ENCODE measurements at regions not wholly inside any gene's neighbourhood (a gene's known extent, or its start where the extent isn't known, plus 50 kb on each side); places are given as distances from the start of the nearest gene placed in this dataset.

- DNase-seq, result no peak
Measured at GRCh38 chr16:8260140-8260539, 330.2 kb downstream of the TMEM114 start.

- no peak for DNase-seq
Measured at GRCh38 chr16:8258523-8258922, 331.8 kb downstream of the TMEM114 start.

- no peak for DNase-seq
Measured at GRCh38 chr16:8257561-8257960, 332.8 kb downstream of the TMEM114 start.

- DNase-seq, result no peak
Measured at GRCh38 chr16:8254405-8254804, 335.9 kb downstream of the TMEM114 start.

- DNase-seq, result no peak
Measured at GRCh38 chr16:8253718-8254117, 336.6 kb downstream of the TMEM114 start.

- DNase-seq, result no peak
Measured at GRCh38 chr16:8251727-8252126, 338.6 kb downstream of the TMEM114 start.

GRCh38 chr16:8251298-8251697 is 339.0 kb downstream of the TMEM114 start:
- no peak for DNase-seq

GRCh38 chr16:8247993-8248392 is 342.3 kb downstream of the TMEM114 start:
- no peak for DNase-seq

- no peak for DNase-seq
Measured at GRCh38 chr16:8243981-8244380, 346.3 kb downstream of the TMEM114 start.

- DNase-seq, result no peak
Measured at GRCh38 chr16:8241408-8241807, 348.9 kb downstream of the TMEM114 start.

- no peak for DNase-seq
Measured at GRCh38 chr16:8239443-8239842, 350.9 kb downstream of the TMEM114 start.

- no peak for DNase-seq
Measured at GRCh38 chr16:8237452-8237851, 352.9 kb downstream of the TMEM114 start.

- DNase-seq, result no peak
Measured at GRCh38 chr16:8236816-8237215, 353.5 kb downstream of the TMEM114 start.

- DNase-seq, result no peak
Measured at GRCh38 chr16:8230497-8230896, 359.8 kb downstream of the TMEM114 start.

GRCh38 chr16:8229011-8229520 is 361.2 kb downstream of the TMEM114 start:
- no peak for DNase-seq

GRCh38 chr16:8217201-8217600 is 373.1 kb downstream of the TMEM114 start:
- no peak for DNase-seq

- no peak for DNase-seq
Measured at GRCh38 chr16:8204769-8205168, 385.5 kb downstream of the TMEM114 start.

- no peak for DNase-seq
Measured at GRCh38 chr16:8204096-8204495, 386.2 kb downstream of the TMEM114 start.

GRCh38 chr16:8203101-8203500 is 387.2 kb downstream of the TMEM114 start:
- DNase-seq, result no peak

GRCh38 chr16:8200839-8201238 is 389.5 kb downstream of the TMEM114 start:
- DNase-seq, result no peak

GRCh38 chr16:8199390-8199789 is 390.9 kb downstream of the TMEM114 start:
- no peak for DNase-seq

GRCh38 chr16:8194794-8195193 is 395.5 kb downstream of the TMEM114 start:
- DNase-seq, result no peak

- no peak for DNase-seq
Measured at GRCh38 chr16:8188841-8189240, 401.5 kb downstream of the TMEM114 start.

- no peak for DNase-seq
Measured at GRCh38 chr16:8187782-8188372, 402.4 kb downstream of the TMEM114 start.

- no peak for DNase-seq
Measured at GRCh38 chr16:8184854-8185253, 405.5 kb downstream of the TMEM114 start.

All from T1000 (cell line).